G401 (cell line): ENCODE measurements at regions not wholly inside any gene's neighbourhood (a gene's known extent, or its start where the extent isn't known, plus 50 kb on each side); places are given as distances from the start of the nearest gene placed in this dataset.

Experiments used
- DNase-seq: peaks from one replicate; pipeline ENCODE4 v3.0.0-alpha.2; 2015; ENCODE audit warnings: low spot score
- in situ Hi-C: cut with HindIII; loops from 2 replicates; pipeline ENCODE4 v1.10.0; 2016; ENCODE audit warnings: low sequenced_read_pairs, mixed read lengths

DNA sequence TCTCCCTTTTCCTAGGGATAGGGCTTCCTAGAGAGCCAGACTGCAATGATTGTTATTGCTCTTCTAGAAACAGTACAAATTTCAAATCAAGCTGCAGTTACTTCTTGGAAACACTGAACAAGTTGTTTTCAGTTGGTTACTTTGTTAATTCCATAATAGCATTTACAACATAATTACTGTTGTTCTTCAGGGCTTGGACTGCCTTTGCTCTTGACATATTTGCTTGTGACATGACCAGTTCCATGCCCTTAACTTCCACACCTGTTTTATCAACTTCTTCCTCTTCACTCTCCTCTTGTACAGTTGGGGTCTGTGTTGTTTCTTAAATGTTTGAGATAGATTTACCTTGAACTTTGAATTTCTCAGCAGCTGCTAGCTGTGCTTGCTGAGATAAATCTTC, 104.4 kb downstream of the SEC23IP start:
- no peak for DNase-seq
- in situ Hi-C loops = no loop called here

DNA sequence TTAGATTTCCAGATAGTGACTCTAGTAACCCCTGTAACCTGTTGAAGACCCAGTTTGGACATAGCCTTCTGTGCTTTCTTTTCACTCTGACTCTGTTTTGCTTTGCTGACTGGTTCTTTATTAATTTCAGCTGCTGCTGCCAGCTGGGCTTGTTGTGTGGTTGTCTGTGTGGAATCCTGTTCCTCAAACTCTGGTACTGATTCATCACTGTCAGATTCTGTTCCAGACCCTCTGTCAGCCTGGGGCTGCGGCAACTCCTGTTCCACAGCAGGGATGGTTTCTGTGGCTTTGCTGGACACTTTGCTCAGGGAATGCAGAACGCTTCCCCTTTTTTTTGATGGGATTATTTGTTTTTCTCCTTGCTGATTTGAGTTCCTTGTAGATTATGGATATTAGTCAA, 104.9 kb downstream of the SEC23IP start:
- in situ Hi-C loops = no loop called here
- no peak for DNase-seq

DNA sequence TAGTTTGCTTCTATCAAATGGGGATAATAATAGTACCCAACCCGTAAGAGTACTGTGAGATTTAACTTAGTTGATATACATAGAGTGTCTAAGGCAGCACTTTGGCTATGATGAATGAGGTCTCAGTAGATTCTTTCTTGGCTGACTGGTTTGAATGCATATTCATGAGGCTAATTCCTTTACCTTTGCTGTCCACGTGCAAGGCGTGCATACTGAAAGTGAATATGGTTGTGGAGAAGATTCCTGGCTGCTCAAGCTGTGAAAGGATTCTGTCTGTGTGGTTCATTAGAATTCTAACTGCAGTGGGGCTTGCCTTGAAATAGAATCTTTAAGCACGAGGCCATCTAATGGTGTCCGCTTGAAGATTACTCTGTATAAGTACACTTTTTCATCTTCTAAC, 110.3 kb downstream of the SEC23IP start:
- DNase-seq = no peak
- in situ Hi-C loops = no loop called here

DNA sequence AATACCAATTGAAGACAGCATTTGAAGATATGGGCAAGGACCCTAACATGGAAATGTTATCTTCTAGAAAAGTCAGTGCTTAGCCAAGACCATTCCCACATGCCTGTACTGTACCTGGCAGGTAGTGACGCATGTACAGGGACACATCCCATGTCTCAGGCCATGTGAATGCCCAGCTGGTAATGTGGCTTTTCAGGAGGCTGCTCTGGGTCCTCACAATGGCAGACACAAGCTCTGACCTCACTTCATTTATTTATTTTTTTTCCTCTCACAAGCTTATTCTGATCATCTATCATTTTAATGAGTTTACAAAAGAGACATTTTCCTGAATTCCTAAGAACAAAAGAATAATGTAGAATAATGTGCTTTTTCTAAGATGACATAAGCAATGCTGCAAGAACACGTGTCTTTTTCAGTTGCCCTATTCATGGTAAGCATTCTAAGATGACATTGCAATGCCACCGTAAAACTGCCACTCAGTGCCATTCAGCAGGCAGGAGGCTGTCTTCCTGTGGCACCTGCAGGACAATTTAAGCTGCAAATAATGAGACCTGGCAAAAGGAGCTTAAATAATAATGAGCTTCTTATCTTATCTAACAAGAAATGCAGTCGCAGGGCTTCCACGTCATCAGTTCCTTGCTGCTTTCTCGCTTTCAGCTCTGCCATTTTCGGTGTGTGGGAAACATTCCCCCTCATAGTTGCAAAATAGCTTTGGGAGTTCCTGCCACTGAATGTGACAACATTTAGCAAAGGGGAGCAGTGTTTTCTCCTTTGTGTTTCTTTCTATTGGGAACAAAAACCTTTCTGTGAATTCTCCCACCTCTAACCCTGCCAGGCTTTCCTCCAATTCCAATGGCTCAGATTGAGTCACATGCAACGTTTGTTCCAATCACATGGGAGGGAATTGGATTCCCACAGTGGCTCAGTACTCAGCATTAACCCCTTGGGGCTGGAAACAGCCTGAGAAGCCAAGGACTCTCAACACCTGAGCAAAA, 113.0 kb downstream of the SEC23IP start:
- DNase-seq = no peak
- in situ Hi-C loops = no loop called here

DNA sequence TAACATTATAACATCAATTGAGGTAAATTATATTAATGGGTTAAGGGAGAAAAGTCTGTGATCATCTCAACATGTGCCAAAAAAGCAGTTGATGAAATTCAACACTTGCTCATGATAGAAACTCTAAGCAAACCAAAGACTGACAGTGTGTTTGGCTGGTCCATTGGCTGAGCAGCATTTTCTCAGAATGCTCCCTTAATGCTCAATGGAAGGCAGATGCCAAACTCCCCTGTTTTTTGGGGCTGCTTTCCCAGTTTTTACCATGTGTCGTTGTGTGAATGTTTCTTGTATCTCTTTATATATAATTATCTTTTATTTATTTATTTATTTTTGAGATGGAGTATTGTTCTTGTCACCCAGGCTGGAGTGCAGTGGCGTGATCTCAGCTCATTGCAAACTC, 114.7 kb downstream of the SEC23IP start:
- no peak for DNase-seq
- in situ Hi-C loops = no loop called here

DNA sequence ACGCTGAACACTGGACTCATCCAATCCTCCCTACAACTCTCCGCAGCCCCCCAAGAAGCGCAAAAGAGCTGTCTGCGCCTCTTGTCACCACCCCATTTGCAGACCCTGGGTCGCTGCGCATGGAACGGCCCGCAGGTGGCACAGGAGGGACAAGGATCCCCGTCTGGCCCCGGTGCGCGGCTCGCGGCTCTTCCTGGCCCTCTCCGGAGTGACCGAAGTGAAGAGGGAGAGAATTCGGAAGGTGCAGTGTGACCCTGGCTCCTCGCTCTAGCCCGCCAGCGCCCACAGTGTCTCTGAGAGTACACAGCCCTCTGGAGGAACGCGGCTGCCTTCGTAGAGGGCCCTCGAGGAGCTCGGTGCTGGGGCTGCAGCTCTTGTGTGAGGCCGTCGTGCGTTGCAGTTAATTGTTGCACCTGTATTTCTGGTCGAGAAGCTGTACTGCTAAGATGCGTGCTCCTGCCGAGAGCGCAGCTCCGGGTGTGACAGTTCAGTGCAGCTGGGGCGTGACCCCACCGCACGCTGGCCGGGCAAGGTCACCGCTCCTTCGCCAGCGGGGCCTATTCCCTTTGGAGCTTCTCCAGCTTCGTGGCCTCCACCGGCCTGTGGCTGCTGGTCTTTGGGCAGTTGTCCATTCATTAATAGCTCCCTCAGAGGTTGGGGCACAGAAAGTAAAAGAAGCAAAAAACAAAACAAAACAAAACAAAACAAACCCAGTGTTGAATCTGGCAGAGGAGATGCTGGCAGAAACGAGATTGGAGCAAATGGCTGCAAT, 119.0 kb downstream of the SEC23IP start:
- DNase-seq = no peak
- in situ Hi-C loops = no loop called here

DNA sequence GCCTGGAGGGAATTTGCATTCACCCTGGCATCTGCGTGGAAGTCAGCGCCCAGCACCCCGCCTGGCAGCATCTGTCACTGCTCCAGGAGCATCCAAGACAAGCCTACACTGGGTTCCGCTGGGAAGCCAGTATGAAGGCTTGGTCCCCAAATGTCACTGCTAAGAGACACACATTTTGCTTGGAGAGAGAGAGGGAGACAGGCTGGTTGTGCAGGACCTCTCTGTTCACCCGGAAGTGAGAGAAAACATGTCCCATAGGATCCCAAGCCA, 119.5 kb downstream of the SEC23IP start:
- in situ Hi-C loops = no loop called here
- peak; percentile 87 for DNase-seq

DNA sequence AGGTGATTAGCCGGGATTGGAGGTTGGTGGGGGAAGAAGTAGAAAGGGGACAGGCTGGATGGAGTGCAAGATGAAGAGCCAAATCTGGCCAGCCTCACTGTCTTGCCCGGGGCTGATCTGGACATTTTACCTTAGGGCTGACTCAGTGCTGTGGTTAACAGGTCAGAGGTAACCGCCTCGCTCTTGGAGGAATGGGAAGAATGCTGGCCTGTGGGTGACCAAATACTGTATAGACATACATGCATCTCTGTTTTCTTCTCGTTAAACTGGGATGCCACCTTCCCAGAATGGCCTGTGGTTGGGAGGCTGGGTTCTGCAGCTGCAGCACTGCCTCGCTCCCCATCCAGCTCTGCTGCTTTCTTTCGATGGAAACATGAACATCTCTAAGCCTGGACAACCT, 120.0 kb downstream of the SEC23IP start:
- in situ Hi-C loops = no loop called here
- DNase-seq = no peak

DNA sequence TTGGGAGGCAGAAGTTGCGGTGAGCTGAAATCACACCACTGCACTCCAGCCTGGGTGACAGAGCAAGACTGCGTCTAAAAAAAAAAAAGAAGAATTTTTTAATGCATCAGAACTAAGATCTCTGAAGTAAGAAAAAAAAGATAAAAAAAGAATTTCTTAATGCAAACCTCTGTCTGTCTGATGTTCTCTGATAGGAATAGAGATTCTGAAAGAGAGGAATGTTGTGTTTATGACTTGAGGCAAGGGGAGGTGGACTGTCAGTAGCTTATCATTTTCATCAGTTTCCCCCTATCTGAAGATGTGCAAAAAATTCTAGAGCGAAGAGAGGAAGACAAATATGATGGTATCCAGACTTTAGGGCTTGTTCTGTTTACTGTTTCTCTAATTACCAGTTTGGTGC, 121.5 kb downstream of the SEC23IP start:
- in situ Hi-C loops = no loop called here

DNA sequence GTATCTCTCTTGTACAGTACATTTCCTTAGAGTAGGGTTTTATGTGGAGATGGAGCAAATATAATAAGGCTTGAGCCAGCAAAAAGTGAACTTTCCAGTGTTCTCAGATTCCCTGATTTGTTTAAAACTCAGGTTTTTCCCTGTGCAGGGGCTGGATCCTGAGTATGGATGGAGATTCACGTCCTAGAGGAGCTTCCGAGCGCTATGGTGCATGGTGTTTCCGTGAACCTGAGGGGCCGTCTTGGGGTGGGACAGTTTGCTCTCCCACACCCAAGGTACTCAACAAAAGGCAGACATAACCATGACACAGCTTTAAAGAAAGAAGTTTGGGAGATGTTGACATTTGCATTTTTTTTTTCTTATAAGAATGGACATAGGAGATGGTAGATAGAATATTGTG, 122.5 kb downstream of the SEC23IP start:
- in situ Hi-C loops = no loop called here
- no peak for DNase-seq

More for the DNA sequence above, 121.5 kb downstream of the SEC23IP start:
- DNase-seq = no peak

DNA sequence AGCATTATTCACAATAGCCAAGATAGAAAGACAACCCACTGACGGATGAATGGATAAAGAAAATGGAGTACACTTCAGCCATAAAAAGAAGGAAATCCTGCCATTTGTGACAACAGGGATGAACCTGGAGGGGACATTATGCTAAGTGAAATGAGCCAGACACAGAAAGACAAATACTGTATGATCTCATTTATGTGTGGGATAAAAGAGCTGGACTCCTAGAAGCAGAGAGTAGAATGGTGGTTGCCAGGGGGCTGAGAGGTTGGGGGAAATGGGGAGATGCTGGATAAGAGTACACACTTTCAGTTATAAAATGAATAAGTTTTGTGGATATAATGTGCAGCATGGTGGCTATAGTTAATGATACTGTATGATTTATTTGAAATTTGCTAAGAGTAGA, 124.4 kb downstream of the SEC23IP start:
- DNase-seq = no peak
- in situ Hi-C loops = no loop called here

DNA sequence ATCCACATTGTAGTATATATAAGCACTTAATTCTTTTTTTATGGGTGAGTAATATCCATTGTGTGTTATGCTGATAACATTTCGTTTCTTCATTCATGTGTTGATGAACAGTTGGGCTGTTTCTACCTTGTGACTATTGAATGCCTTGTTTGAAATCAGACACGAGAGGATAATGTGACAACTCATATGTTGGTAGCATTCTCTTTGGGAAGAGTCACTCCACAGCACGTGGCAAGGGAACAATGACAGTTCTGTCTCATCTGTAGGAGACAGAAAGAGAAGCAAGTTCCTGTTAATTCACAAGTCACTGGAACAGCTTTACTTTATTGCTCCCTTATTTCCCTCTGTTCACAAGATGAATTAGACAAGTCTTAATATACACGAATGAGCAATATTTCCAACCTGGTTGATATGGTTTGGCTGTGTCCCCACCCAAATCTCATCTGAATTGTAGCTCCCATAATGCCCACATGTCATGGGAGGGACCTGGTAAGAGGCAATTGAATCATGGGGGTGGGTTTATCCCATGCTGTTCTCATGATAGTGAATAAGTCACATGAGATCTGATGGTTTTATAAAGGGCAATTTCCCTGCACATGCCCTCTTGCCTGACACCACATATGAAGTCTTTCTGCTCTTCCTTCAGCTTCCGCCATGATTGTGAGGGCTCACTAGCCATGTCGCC, 125.3 kb downstream of the SEC23IP start:
- no peak for DNase-seq
- in situ Hi-C loops = no loop called here

DNA sequence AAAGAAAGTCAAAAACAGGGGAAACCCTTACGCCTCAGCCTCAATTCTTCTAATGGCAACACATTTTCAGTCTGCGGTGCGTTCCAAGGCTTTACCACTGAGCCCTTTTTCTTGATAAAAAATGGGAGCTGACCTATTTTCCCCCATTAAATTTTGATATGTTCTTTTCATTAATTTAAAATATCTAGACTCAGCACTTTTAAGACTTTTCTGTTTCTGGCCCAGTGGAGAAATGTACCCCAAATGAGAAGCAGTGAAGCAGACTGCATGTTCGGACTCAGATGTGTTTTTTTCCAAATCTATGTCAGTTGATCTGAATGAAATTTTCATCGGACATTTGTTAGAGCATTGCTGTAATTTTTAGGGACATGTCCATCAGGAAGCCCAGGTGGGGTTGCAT, 126.2 kb downstream of the SEC23IP start:
- in situ Hi-C loops = no loop called here
- DNase-seq = no peak

DNA sequence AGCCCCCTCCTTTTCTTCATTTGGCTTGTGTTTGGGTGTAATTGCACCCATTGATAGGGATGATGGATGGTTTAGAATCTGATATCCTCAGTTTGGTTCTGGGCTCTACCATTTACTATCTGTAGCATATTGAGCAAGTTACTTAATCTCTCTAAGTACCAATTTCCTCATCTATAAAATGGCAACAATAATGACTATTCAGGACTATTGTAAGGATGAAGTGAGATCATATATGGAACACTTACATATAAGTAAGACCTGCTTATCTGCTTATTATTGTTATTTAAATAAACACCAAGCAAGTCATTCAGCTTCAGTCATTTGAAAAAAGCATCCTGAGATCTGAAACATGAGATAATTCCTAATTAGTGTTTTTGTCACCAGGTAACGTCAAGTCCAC, 127.0 kb downstream of the SEC23IP start:
- in situ Hi-C loops = no loop called here
- no peak for DNase-seq

DNA sequence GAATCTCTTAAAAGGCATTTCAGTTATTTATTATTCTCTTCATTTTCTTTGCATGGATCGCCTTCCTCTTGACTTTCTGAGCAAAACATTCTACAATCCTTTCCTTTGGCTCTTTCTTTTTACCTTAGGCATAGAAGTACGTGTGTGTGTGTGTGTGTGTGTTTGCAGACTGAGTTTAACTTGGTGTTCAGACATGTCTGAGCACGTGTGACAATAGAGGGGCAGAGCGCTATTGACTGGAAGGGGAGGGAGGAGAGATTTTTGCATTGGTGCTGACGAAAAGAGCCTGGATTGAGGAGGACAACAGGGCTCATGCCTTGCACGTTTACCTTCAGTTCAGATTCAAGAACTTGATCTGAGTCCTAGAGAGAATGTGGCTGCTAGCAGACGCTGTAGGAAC, 129.8 kb downstream of the SEC23IP start:
- in situ Hi-C loops = no loop called here
- DNase-seq = no peak

DNA sequence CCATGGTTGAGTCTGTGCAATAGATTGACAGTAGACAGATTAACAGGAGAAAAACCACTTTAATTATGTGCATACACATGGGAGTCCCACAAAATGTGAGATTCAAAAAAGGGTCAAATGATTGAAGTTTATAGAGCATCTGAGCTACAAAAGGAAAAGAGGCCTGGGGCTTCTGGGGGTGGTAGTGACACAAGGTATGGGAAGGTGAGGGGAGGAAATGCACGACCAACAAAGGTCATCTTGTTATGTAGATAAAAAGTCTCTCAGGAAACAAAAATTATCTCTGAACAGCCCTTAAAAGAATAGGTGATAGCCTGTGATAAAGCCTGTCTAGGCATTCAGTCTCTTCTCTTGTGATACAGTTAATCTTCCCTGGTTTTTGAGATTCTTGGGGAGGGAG, 141.7 kb downstream of the SEC23IP start:
- DNase-seq = no peak
- in situ Hi-C loops = no loop called here

DNA sequence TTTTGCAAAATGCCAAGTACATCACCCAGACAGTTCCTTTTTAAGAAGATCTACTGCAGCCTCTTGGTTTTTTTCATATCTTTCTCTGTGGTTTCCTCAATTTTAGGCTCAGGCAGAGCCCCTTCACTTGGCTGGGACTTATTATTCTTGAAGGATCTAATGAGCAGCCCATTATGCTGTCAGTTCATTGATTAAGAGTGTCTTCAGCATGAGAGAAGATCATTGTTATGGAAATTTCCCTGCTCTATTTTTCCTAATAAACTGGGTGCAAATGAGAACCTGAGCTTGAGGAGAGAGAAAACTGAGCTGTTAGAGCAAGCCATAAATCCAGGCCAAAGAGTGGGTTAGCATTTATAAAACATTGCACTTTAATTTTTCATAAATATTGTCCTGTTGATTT, 146.5 kb downstream of the SEC23IP start:
- DNase-seq = no peak
- in situ Hi-C loops = no loop called here

DNA sequence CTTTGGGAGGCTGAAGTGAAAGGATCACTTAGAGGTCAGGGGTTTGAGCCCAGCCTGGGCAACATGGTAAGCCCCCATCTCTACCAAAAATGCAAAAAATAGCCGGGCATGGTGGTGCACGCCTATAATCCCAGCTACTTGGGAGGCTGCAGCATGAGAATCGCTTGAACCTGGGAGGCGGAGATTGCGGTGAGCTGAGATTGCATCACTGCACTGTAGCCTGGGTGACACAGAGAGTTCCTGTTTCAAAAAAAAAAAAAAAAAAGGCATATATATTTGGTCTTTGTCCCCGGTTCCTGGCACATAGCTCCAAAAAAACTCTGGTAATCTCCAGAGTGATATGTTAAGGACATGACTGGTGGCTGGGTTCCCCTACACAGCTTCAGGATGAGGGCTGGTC, 147.3 kb downstream of the SEC23IP start:
- DNase-seq = no peak
- in situ Hi-C loops = no loop called here

DNA sequence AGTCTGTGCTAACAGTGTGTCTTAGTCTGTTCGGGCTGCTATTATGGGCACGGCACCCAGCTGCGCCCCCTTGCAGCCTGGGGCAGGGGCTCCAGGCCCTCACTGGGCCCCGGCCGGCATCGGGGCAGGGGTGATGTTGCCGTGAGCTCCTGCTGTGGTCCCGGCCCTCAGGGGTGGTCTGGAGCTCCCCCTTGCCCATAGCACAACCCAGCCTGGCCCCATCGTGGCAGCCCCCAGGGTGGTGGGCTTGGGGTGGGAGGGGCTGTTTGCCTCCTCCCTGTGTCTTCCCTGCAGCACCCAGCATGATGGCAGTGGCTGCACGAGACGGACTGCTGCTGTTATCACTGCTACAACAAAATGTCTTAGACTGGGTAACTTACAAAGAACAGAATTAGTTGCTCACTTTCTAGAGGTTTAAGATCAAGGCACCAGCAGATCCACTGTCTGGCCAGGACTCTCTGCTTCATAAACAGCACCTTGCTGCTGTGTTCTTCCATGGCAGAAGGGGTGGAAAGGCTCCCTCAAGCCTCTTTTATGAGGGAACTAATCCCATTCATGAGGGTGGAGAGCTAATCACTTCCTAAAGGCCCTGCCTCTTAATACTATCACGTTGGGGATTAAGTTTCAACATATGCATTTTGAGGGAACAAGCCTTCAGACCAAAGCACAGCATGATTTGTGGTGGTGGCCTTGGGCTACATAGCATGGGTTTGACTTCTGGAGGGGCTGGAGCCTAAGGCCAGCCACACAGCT, 149.5 kb downstream of the SEC23IP start:
- in situ Hi-C loops = no loop called here
- DNase-seq = no peak

DNA sequence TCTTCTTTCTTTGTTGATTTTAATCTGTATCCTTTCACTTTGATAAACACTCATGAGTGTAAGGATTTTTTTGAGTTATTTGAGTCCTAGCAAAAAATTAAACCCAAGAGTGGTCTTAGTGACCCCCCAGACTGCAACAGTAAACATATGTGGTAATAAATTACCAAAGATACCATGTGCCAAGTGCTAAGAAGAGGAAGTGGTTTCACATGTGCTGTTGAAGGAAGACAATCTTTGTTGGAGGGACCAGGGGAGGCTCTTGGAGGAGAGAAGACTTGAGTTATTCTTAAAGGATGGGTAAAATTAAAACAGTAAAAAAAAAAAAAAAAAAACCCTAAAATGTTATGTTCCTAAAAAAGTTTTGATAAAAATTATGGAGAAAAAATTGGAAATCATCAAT, 150.2 kb downstream of the SEC23IP start:
- DNase-seq = no peak
- in situ Hi-C loops = no loop called here
